ENCODE measurements at regions not wholly inside any gene's neighbourhood (a gene's known extent, or its start where the extent isn't known, plus 50 kb on each side); places are given as distances from the start of the nearest gene placed in this dataset.

- H3K27me3 Mint-ChIP-seq (ENCODE audit: insufficient read depth): no peaks in the 10 kb centered on the region
- H3K36me3 Mint-ChIP-seq (ENCODE audit: low read depth): no peaks in the 10 kb centered on the region
- no peaks in the 10 kb centered on the region for H3K9me3 Mint-ChIP-seq
- no peak for DNase-seq (ENCODE audit: low spot score)
- no peak overlapping the region for H3K27ac Mint-ChIP-seq
- intact Hi-C loops (cut with micrococcal nuclease): loop anchor here (5.0 kb wide), 1 partner anchor 1891 kb away; no protein-coding TSS in a partner anchor
- no peaks in the 10 kb centered on the region for H3K4me1 Mint-ChIP-seq (ENCODE audit: low read depth)
- H3K4me3 Mint-ChIP-seq: no peak overlapping the region
These were observed 985.6 kb downstream of the EPHA3 start for GRCh38 chr3:90092994-90093393.

- H3K4me1 Mint-ChIP-seq (ENCODE audit: low read depth): no peaks in the 10 kb centered on the region
- DNase-seq (ENCODE audit: low spot score): no peak
- intact Hi-C loops (cut with micrococcal nuclease): no loop called here
- H3K27me3 Mint-ChIP-seq (ENCODE audit: insufficient read depth): no peaks in the 10 kb centered on the region
- H3K9me3 Mint-ChIP-seq: no peaks in the 10 kb centered on the region
- no peaks in the 10 kb centered on the region for H3K36me3 Mint-ChIP-seq (ENCODE audit: low read depth)
- H3K4me3 Mint-ChIP-seq: no peak overlapping the region
- no peak overlapping the region for H3K27ac Mint-ChIP-seq
These were observed 988.4 kb downstream of the EPHA3 start for GRCh38 chr3:90095811-90096210.

- Mint-ChIP-seq H3K27ac (no peak overlapping the region), H3K4me1 (ENCODE audit: low read depth) (no peaks in the 10 kb centered on the region), H3K36me3 (ENCODE audit: low read depth) (no peaks in the 10 kb centered on the region), H3K9me3 (peaks cover 3% of the 10 kb centered on the region), H3K4me3 (no peak overlapping the region), H3K27me3 (ENCODE audit: insufficient read depth) (no peaks in the 10 kb centered on the region)
- intact Hi-C loops (cut with micrococcal nuclease): no loop called here
- DNase-seq (ENCODE audit: low spot score): no peak
These were observed 992.1 kb downstream of the EPHA3 start for GRCh38 chr3:90099493-90099892.

- no peaks in the 10 kb centered on the region for H3K36me3 Mint-ChIP-seq (ENCODE audit: low read depth)
- intact Hi-C loops (cut with micrococcal nuclease): no loop called here
- peaks cover 12% of the 10 kb centered on the region for H3K9me3 Mint-ChIP-seq
- no peak overlapping the region for H3K27ac Mint-ChIP-seq
- DNase-seq (ENCODE audit: low spot score): no peak
- no peak overlapping the region for H3K4me3 Mint-ChIP-seq
- H3K27me3 Mint-ChIP-seq (ENCODE audit: insufficient read depth): no peaks in the 10 kb centered on the region
- H3K4me1 Mint-ChIP-seq (ENCODE audit: low read depth): no peaks in the 10 kb centered on the region
These were observed 994.7 kb downstream of the EPHA3 start for GRCh38 chr3:90102146-90102545.

GRCh38 chr3:90121326-90121725 is 1013.9 kb downstream of the EPHA3 start:
- peaks cover 3% of the 10 kb centered on the region for H3K9me3 Mint-ChIP-seq
- no peak for DNase-seq (ENCODE audit: low spot score)
- no peak overlapping the region for H3K4me3 Mint-ChIP-seq
- intact Hi-C loops (cut with micrococcal nuclease): no loop called here
- H3K27me3 Mint-ChIP-seq (ENCODE audit: insufficient read depth): no peaks in the 10 kb centered on the region
- H3K4me1 Mint-ChIP-seq (ENCODE audit: low read depth): no peaks in the 10 kb centered on the region
- no peaks in the 10 kb centered on the region for H3K36me3 Mint-ChIP-seq (ENCODE audit: low read depth)
- H3K27ac Mint-ChIP-seq: no peak overlapping the region

GRCh38 chr3:90128391-90128790 is 1021.0 kb downstream of the EPHA3 start:
- Mint-ChIP-seq H3K4me1 (ENCODE audit: low read depth) (no peaks in the 10 kb centered on the region), H3K9me3 (peaks cover 12% of the 10 kb centered on the region), H3K36me3 (ENCODE audit: low read depth) (no peaks in the 10 kb centered on the region), H3K27me3 (ENCODE audit: insufficient read depth) (no peaks in the 10 kb centered on the region), H3K4me3 (no peak overlapping the region), H3K27ac (no peak overlapping the region)
- intact Hi-C loops (cut with micrococcal nuclease): no loop called here
- no peak for DNase-seq (ENCODE audit: low spot score)

- Mint-ChIP-seq H3K36me3 (ENCODE audit: low read depth) (no peaks in the 10 kb centered on the region), H3K27ac (no peak overlapping the region), H3K9me3 (peaks cover 16% of the 10 kb centered on the region), H3K4me3 (no peak overlapping the region), H3K4me1 (ENCODE audit: low read depth) (no peaks in the 10 kb centered on the region), H3K27me3 (ENCODE audit: insufficient read depth) (no peaks in the 10 kb centered on the region)
- intact Hi-C loops (cut with micrococcal nuclease): no loop called here
- no peak for DNase-seq (ENCODE audit: low spot score)
These were observed 1022.3 kb downstream of the EPHA3 start for GRCh38 chr3:90129730-90130129.

GRCh38 chr3:90132197-90132596 is 1024.8 kb downstream of the EPHA3 start:
- H3K36me3 Mint-ChIP-seq (ENCODE audit: low read depth): no peaks in the 10 kb centered on the region
- intact Hi-C loops (cut with micrococcal nuclease): no loop called here
- peaks cover 8% of the 10 kb centered on the region for H3K9me3 Mint-ChIP-seq
- no peak overlapping the region for H3K27ac Mint-ChIP-seq
- DNase-seq (ENCODE audit: low spot score): no peak
- no peak overlapping the region for H3K4me3 Mint-ChIP-seq
- no peaks in the 10 kb centered on the region for H3K27me3 Mint-ChIP-seq (ENCODE audit: insufficient read depth)
- no peaks in the 10 kb centered on the region for H3K4me1 Mint-ChIP-seq (ENCODE audit: low read depth)

GRCh38 chr3:90134090-90134489 is 1026.7 kb downstream of the EPHA3 start:
- Mint-ChIP-seq H3K4me1 (ENCODE audit: low read depth) (no peaks in the 10 kb centered on the region), H3K36me3 (ENCODE audit: low read depth) (no peaks in the 10 kb centered on the region), H3K9me3 (peaks cover 11% of the 10 kb centered on the region), H3K27me3 (ENCODE audit: insufficient read depth) (no peaks in the 10 kb centered on the region), H3K27ac (no peak overlapping the region), H3K4me3 (no peak overlapping the region)
- intact Hi-C loops (cut with micrococcal nuclease): no loop called here
- DNase-seq (ENCODE audit: low spot score): no peak

- Mint-ChIP-seq H3K36me3 (ENCODE audit: low read depth) (no peaks in the 10 kb centered on the region), H3K4me3 (no peak overlapping the region), H3K27ac (no peak overlapping the region), H3K4me1 (ENCODE audit: low read depth) (no peaks in the 10 kb centered on the region), H3K9me3 (peaks cover 11% of the 10 kb centered on the region), H3K27me3 (ENCODE audit: insufficient read depth) (no peaks in the 10 kb centered on the region)
- DNase-seq (ENCODE audit: low spot score): no peak
- intact Hi-C loops (cut with micrococcal nuclease): no loop called here
These were observed 1029.2 kb downstream of the EPHA3 start for GRCh38 chr3:90136456-90137191.

GRCh38 chr3:90145094-90145860 is 1037.9 kb downstream of the EPHA3 start:
- no peak for DNase-seq (ENCODE audit: low spot score)
- Mint-ChIP-seq H3K4me1 (ENCODE audit: low read depth) (no peaks in the 10 kb centered on the region), H3K4me3 (no peak overlapping the region), H3K27ac (no peak overlapping the region), H3K9me3 (peaks cover 10% of the 10 kb centered on the region), H3K36me3 (ENCODE audit: low read depth) (no peaks in the 10 kb centered on the region), H3K27me3 (ENCODE audit: insufficient read depth) (no peaks in the 10 kb centered on the region)
- intact Hi-C loops (cut with micrococcal nuclease): no loop called here

GRCh38 chr3:90180096-90180495 is 1072.7 kb downstream of the EPHA3 start:
- H3K4me3 Mint-ChIP-seq: no peak overlapping the region
- intact Hi-C loops (cut with micrococcal nuclease): no loop called here
- DNase-seq (ENCODE audit: low spot score): no peak
- no peak overlapping the region for H3K27ac Mint-ChIP-seq
- H3K9me3 Mint-ChIP-seq: peaks cover 5% of the 10 kb centered on the region
- no peaks in the 10 kb centered on the region for H3K27me3 Mint-ChIP-seq (ENCODE audit: insufficient read depth)
- H3K36me3 Mint-ChIP-seq (ENCODE audit: low read depth): no peaks in the 10 kb centered on the region
- H3K4me1 Mint-ChIP-seq (ENCODE audit: low read depth): no peaks in the 10 kb centered on the region

- Mint-ChIP-seq H3K27me3 (ENCODE audit: insufficient read depth) (no peaks in the 10 kb centered on the region), H3K36me3 (ENCODE audit: low read depth) (no peaks in the 10 kb centered on the region), H3K4me1 (ENCODE audit: low read depth) (no peaks in the 10 kb centered on the region), H3K9me3 (peaks cover 4% of the 10 kb centered on the region), H3K27ac (no peak overlapping the region), H3K4me3 (no peak overlapping the region)
- DNase-seq (ENCODE audit: low spot score): no peak
- intact Hi-C loops (cut with micrococcal nuclease): no loop called here
These were observed 1073.1 kb downstream of the EPHA3 start for GRCh38 chr3:90180543-90180942.
